ENCODE measurements at regions not wholly inside any gene's neighbourhood (a gene's known extent, or its start where the extent isn't known, plus 50 kb on each side); places are given as distances from the start of the nearest gene placed in this dataset.
"Not testable (repeated sequence)": the region's sequence is repeated elsewhere in the genome, so short reads cannot be mapped to it uniquely, and the experiment has no call there.

GRCh38 chr13:50417597-50417996 lies 402.4 kb downstream of the KCNRG start:
- peak; percentile 17 for DNase-seq (ENCODE audit: low read depth)

GRCh38 chr13:50419331-50419865 lies 404.2 kb downstream of the KCNRG start:
- DNase-seq (ENCODE audit: low read depth): no peak

DNA sequence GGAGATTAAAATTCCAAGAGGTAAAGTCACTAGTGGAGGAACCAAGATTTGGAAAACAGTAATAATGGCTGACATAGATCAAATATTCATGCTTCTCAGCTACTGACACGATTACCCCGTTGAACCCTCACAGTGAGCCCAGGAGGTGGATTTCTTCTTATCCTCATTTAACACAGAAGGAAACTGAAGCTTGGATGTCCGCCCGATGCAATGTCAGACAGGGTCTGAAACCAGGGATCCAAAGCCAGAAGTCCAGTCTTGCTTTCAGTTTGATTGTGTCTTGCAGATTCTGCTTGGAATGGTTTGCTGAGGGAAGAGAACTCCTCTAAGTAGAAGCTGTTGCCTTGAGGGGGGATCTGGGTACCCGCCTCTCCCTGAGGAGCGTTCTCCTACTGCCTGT lies 404.7 kb downstream of the KCNRG start:
- no peak for DNase-seq (ENCODE audit: low read depth)

DNA sequence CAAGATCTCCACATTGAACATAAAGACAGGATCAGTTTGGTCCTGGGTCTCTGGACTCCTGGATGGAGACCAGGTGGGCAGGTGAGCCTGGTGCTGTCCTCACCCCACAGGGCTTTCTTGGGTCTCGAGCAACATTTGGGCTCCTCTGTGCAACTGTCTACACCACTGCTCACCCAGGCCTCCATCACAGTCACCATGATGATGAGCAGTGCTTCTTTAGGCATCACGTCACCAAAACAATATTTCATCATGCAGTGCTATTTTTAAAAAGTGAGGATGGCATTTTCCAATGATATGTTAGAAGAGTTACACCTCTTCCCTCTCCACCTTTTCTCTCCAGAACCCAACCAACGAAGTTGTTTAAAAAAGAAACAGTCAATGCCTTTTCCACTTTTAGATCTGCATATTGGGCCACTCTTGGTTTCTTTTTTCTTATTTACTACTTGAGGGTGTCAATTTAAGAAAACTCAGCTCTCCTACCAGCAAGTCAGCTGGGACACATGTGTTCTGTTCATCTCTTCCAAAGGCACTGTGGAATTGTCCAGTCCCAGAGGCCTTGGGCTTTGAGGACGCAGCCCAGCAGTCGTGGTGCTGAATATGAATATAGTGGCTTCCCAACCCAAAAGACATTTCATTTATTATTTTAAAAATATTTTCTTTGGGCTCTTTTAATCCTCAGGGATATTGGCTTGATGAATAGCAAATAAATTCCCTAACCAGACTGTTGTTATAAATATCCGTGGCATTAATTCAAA lies 405.7 kb downstream of the KCNRG start:
- no peak for DNase-seq (ENCODE audit: low read depth)

GRCh38 chr13:50421473-50422130 lies 406.4 kb downstream of the KCNRG start:
- peak; percentile 37 for DNase-seq (ENCODE audit: low read depth)

DNA sequence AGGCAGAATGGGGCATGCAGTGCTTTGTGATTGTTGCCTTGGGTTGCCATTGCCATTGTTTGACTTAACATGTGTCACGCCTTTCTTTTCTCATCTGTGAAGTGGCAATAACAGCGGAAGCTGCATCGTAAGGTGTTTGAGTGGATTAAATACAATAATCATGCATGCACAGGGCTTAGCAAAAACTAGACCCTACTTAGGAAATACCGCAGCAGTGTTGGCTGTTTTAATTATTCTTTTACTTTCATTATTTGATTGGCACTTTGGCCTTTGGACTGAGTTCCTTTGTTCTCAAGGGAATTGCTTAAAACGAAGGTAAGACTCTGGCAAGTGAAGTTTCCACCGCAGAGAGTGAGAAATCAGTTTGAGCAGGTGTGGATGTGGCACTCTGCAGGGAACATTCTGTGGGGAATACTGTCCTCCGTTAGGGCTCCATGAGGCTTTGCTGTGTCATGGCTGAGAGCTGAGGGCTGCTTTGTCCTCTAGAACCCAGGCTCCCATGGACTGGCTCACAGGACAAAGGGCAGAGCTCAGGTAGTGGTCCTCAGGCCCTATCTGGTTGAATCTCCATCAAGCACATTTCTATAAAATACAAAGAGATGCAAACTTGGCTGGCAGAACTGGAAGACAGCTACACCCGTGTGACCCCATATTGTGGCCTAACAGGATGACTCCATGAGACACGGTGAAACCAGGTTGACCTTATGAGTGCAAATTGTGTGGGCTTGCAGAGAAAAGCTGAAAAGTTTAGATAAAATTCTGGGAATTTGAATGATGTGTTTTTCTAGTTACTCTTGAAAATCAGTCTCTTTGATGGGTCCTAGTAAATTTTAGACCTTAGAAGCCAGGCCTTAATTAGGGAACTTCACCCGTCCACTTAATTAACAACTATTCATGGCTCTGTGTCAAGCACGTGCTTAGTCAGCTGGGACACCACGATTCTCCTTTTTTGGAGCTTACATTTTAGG lies 407.2 kb downstream of the KCNRG start:
- no peak for DNase-seq (ENCODE audit: low read depth)

DNA sequence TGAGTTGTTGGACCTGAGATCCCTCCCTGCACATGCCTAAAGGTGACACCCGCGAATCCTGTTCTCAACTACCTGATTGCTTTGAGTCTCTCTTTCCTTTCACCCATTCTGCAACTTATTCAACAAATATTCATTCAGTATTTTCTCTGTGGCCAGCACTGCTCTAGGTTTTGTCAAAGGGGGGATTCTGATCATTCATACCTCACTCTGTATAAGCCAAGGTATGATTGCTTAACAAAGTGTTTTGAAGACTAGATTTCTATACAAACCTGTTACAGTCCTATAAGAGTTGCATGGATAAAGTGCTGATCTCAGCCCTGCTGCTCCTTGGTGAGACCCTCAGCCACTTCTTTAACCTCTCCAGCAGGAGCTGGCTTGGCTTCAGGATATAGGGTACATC lies 409.7 kb downstream of the KCNRG start:
- no peak for DNase-seq (ENCODE audit: low read depth)

DNA sequence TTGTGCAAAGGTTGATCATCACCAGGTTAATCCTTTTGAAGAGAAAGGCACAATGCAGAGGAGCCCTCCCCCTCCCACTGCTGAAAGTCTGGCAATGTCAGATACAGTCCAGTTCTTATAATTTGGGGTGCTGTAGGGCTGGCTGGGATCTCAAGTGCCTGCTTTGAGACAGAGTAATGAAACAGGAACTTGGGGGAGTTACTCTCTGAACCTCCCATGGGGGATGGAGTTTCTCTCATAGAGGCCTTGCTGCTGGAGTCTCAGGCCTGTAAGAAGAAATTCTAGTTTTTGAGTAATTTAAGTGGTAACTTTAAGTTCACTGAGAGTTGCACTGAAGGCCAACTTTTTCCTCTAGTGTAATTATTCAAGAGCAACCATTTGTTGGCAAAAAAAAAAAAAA lies 410.5 kb downstream of the KCNRG start:
- no peak for DNase-seq (ENCODE audit: low read depth)

- DNase-seq (ENCODE audit: low read depth): no peak
Measured at GRCh38 chr13:50426927-50427326, 411.7 kb downstream of the KCNRG start.

GRCh38 chr13:50427511-50427910 lies 412.3 kb downstream of the KCNRG start:
- DNase-seq (ENCODE audit: low read depth): not testable (repeated sequence)

GRCh38 chr13:50428183-50428877 lies 413.1 kb downstream of the KCNRG start:
- no peak for DNase-seq (ENCODE audit: low read depth)

DNA sequence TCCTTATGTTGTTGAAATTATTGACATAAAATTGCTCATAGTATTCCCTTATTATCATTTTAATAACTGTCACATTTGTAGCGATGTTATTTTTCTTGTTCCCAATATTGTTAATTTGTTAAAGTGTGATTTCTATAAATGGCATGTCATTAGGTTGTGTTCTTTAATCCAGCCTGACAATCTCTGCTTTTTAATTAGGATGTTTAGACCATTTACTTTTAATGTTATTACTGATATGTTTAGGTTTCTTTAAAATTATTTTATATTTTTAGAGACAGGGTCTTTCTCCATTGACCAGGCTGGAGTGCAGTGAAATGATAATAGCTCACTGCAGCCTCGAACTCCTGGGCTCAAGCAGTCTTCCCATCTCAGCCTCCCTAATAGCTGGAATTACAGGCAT lies 408.5 kb downstream of the DLEU7 start:
- no peak for DNase-seq (ENCODE audit: low read depth)

GRCh38 chr13:50437252-50437651 lies 406.2 kb downstream of the DLEU7 start:
- DNase-seq (ENCODE audit: low read depth): no peak

DNA sequence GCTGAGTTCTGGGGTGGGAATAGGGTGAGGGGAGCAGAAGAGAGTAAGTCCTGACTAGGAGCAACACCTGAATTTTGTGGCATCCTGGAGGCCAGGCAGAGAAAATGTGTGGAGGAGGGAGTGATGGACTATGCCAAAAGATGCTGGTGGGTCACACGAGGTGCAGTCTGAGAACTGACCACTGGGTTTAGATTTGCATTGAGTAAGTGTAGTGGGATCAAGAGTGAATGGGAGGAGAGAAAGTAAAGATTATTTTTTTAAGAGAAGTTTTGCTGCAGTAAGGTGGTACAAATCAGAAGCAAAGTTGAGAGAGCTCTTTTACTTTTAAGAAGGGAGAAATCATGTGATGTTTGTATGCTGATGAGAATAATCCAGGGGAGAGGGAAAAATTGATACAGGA lies 405.1 kb downstream of the DLEU7 start:
- no peak for DNase-seq (ENCODE audit: low read depth)

- DNase-seq (ENCODE audit: low read depth): peak; percentile 20
Measured at GRCh38 chr13:50441130-50441529, 402.4 kb downstream of the DLEU7 start.

DNA sequence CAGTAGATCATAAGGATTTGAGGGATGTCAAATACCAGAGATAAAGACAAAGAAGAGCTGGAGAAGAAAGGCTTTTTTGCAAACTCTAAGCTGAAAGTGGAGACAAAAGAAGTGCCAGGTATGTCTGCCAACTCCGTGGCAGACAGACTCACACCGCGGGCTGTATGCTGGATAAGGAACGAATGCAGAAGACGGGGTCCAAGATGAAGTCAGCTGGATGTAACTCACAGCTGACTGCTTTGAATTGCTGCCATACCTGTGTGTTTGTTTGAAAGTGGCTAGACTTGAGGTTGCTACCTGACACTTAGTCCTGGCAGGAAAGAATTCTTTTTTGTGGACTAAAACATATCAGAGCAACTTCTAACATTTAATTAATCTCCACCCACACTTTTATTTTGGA lies 398.8 kb downstream of the DLEU7 start:
- no peak for DNase-seq (ENCODE audit: low read depth)

DNA sequence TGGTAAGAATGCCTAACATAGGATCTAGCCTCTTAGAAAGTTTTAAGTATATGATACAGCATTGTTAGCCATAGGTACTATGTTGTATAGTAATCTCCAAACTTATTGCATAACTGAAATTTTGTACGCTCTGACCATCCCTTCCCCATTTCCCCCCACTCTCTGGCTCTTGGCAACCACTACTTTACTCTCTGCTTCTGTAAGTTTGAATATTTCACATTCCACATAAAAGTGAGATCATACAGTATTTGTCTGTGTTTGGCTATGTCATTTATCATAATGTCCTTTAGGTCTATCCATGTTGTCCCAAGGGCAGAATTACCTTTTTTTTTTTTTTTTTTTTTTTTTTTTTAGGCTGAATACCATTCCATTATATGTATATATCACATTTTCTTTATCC lies 396.9 kb downstream of the DLEU7 start:
- DNase-seq (ENCODE audit: low read depth): no peak

- DNase-seq (ENCODE audit: low read depth): no peak
Measured at GRCh38 chr13:50448535-50448998, 394.9 kb downstream of the DLEU7 start.

- DNase-seq (ENCODE audit: low read depth): no peak
Measured at GRCh38 chr13:50449465-50449864, 394.0 kb downstream of the DLEU7 start.

- no peak for DNase-seq (ENCODE audit: low read depth)
Measured at GRCh38 chr13:50450279-50450678, 393.2 kb downstream of the DLEU7 start.

DNA sequence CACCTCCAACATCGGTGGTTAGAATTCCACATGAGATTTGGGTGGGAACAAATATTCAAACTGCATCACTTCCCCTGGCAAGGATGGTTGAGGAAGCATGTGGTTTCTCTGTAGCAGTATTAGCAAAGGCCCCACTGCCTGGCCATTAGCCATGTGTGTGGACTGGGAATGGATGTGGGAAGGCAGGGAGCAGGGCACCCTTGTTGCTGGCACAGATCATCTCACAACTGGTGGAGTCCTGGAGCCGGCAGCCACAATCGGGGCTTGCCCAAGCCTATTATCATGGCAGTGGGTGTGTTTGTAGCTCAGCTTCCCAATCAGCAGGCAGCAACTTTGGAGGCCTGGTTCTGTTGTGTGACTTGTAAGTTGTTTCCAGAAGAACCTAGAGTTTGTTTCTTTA lies 391.9 kb downstream of the DLEU7 start:
- DNase-seq (ENCODE audit: low read depth): no peak

GRCh38 chr13:50452028-50452427 lies 391.5 kb downstream of the DLEU7 start:
- no peak for DNase-seq (ENCODE audit: low read depth)
